ENCODE measurements at regions not wholly inside any gene's neighbourhood (a gene's known extent, or its start where the extent isn't known, plus 50 kb on each side); places are given as distances from the start of the nearest gene placed in this dataset.

DNA sequence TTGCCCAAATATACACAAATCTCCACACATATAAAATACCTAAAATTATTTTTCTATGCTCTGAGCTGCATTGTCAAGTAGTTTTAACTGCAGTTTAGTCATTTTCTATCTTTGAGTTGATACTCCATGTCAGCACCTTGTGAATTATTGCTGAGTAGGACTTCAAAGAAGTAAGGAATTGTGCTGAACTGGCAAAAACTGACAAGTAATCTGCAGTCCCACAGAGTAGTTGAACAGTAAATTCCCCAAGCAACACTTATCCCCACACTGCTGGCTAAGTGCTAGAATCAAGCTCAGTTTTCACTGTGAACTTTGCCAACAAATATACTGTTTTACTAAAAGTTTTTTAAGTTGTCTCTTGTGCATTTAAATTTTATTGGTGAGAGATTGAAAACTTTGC, 141.8 kb upstream of the ST6GAL2 start:
- H3K4me3 ChIP-seq (ENCODE audit: low read depth, low read length), result no peak overlapping the region
- TF ChIP-seq, protein P1, sequence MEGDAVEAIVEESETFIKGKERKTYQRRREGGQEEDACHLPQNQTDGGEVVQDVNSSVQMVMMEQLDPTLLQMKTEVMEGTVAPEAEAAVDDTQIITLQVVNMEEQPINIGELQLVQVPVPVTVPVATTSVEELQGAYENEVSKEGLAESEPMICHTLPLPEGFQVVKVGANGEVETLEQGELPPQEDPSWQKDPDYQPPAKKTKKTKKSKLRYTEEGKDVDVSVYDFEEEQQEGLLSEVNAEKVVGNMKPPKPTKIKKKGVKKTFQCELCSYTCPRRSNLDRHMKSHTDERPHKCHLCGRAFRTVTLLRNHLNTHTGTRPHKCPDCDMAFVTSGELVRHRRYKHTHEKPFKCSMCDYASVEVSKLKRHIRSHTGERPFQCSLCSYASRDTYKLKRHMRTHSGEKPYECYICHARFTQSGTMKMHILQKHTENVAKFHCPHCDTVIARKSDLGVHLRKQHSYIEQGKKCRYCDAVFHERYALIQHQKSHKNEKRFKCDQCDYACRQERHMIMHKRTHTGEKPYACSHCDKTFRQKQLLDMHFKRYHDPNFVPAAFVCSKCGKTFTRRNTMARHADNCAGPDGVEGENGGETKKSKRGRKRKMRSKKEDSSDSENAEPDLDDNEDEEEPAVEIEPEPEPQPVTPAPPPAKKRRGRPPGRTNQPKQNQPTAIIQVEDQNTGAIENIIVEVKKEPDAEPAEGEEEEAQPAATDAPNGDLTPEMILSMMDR (IDR thresholded peaks at IDR 0.05; ENCODE audit: borderline replicate concordance, insufficient read depth, low read depth, low read length), result no peak

DNA sequence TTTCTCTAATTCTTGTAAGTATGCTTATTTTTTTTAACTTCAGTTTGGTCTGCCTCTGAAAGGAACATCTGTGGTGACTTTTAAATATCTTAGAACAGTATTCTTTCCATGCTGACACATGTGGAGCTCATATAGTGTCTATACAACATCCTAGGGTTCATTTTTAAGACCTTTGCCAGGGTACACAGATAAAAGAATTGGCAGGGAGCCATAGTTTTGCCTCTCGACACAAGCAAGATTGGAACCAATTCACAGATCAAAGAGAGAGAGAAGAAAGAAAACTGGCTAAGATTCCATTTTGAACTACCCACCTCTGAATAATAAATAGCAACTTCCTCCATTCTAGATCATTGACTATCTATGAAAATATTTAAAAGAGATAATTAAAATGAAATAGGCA, 142.7 kb upstream of the ST6GAL2 start:
- H3K4me3 ChIP-seq (ENCODE audit: low read depth, low read length), result no peak overlapping the region
- TF ChIP-seq, protein P1 (IDR thresholded peaks at IDR 0.05; ENCODE audit: borderline replicate concordance, insufficient read depth, low read depth, low read length), result no peak

DNA sequence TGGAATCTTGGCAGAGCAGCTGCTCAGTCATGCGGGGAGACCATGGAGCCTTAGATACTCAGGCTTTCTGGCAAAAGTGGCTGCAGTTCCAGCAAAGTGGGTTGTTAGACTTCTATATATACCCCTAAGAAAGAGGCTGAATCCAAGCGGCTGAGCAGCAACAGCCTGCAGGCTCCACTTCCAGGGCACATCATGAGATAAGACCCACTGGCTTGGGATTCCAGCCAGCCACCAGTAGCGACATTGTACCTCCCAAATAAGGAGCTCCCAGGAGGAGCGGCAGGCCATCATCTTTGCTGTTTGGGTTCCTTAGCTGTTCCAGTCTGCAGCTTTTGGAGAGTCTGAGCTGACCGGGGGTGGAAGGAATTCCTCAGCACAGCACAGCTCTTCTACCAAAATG, 150.3 kb upstream of the ST6GAL2 start:
- no peak overlapping the region for H3K4me3 ChIP-seq (ENCODE audit: low read depth, low read length)
- TF ChIP-seq, protein P1 (IDR thresholded peaks at IDR 0.05; ENCODE audit: borderline replicate concordance, insufficient read depth, low read depth, low read length), result no peak

DNA sequence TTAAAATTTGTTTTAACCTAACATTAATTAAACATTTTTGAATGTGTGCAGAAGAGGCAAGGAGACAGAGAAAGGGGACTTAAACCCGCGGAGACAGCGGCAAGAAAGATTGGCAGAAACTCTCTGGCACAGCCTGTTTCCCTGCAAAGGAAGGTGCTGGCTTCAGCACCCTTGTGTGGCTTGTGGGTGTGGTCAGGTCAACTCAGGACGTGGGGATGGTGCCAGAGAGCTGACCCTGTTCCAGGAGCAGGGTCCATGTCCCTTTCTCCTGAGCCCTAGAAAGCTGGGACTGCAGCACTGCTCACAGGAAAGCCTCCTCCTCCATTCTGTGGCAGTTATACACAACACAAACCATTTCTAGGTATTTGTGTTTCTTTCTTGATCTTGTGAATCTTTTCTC, 176.2 kb upstream of the ST6GAL2 start:
- TF ChIP-seq, protein P1 (IDR thresholded peaks at IDR 0.05; ENCODE audit: borderline replicate concordance, insufficient read depth, low read depth, low read length), result no peak

DNA sequence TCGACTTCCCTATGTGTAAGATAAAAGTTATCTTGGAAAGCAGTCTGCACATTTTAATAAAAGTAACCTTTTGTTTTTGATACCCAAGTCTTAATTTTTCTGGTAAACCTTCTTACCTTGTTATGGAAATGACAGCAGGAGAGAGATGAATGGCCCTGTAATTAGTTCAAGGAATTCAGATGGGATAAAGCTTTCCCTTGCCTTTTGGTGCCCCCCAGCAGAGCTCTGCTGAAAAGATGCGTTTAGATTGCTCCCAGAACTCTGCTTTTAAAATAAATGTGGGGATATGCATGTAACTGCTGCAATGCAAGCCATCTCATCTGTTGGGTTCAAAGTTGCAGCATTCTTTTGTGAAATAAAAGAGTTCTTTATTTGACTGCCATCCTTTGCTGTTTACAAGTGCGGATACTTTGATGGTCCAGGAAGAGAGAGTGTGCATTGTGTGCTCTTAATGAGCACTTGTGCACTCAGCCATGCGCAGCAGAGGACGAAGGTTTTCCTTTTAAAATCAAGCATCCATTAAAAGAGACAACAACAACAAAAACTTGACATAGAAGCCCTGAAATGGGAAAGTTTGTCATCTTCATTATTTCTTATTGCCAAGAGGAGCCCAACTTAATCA, 176.7 kb upstream of the ST6GAL2 start:
- H3K4me3 ChIP-seq (ENCODE audit: low read depth, low read length), result no peak overlapping the region
- TF ChIP-seq, protein P1 (IDR thresholded peaks at IDR 0.05; ENCODE audit: borderline replicate concordance, insufficient read depth, low read depth, low read length), result no peak

More for the DNA sequence above, 176.2 kb upstream of the ST6GAL2 start:
- no peak overlapping the region for H3K4me3 ChIP-seq (ENCODE audit: low read depth, low read length)

DNA sequence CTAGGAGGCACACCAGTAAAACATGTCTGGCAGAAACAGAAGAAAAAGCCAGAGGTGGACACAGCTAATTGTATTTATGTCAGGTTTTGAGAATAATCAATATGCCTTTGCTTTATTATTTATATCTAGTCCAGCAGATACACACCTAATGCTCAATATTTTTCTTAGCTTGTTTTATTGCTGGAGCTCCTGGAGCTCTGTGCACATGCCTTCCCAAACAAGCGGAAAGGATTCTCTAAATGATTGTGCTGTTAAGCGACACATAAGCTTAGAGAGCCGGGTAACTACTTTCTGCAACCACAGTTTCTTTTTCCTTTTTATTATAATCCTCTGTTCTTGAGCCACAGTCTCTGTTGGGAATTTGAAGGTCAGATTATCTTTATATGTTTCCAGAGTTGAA, 177.3 kb upstream of the ST6GAL2 start:
- TF ChIP-seq, protein P1 (IDR thresholded peaks at IDR 0.05; ENCODE audit: borderline replicate concordance, insufficient read depth, low read depth, low read length), result no peak
- no peak overlapping the region for H3K4me3 ChIP-seq (ENCODE audit: low read depth, low read length)

DNA sequence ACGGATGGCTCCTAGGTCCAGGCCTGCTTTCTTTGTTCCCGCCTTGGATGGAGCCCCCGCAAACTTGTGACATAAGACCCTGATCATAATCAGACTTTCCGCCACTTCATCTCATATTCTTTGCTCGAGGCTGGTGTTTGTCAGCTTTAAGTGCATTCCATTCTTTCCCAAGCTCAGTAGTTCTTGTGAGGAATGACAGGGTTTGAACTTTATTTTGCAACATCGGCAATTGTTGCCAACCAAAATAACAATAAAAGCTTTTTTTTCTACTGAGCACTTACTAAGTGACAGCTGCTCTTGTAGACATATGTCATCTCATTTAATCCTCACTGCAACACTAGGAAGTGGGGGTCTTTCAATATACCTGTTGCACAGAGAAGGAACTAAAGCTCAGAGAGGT, 178.8 kb upstream of the ST6GAL2 start:
- TF ChIP-seq, protein P1 (IDR thresholded peaks at IDR 0.05; ENCODE audit: borderline replicate concordance, insufficient read depth, low read depth, low read length), result no peak
- H3K4me3 ChIP-seq (ENCODE audit: low read depth, low read length), result no peak overlapping the region

All from GM12875 (cell line).